Mesenchymal stem cell (in vitro differentiated cells and primary cell): ENCODE measurements at regions not wholly inside any gene's neighbourhood (a gene's known extent, or its start where the extent isn't known, plus 50 kb on each side); places are given as distances from the start of the nearest gene placed in this dataset.

Source experiments
- DNase-seq: peaks from one replicate; pipeline ENCODE4 v3.0.0-alpha.2; 2013
- H2AFZ ChIP-seq: one replicate; pipeline ENCODE4 v1.6.1; 2013; ENCODE audit warnings: low read depth, mild to moderate bottlenecking, control low read depth, inconsistent platforms, low read length, moderate library complexity
- H2AK5ac ChIP-seq: 2 replicates; pipeline ENCODE4 v1.6.1; 2013; ENCODE audit warnings: low read length, moderate library complexity, mild to moderate bottlenecking, inconsistent platforms; ENCODE audit not compliant: severe bottlenecking
- H2BK120ac ChIP-seq: one replicate; pipeline ENCODE4 v1.6.1; 2013; ENCODE audit warnings: low read depth, mild to moderate bottlenecking, inconsistent platforms, low read length, moderate library complexity
- H2BK12ac ChIP-seq, 2 experiments: one replicate each; pipeline ENCODE4 v1.6.1; 2013; ENCODE audit warnings: inconsistent platforms in 2 of 2, low read length in 2 of 2, mild to moderate bottlenecking in 2 of 2, moderate library complexity in 2 of 2, control low read depth in 1 of 2
- H2BK15ac ChIP-seq: one replicate; pipeline ENCODE4 v1.6.1; 2013; ENCODE audit warnings: mild to moderate bottlenecking, low read depth, inconsistent platforms; ENCODE audit not compliant: poor library complexity, severe bottlenecking
- H2BK5ac ChIP-seq: 2 replicates; pipeline ENCODE4 v1.6.1; 2013; ENCODE audit warnings: low read depth, mild to moderate bottlenecking, low read length, control low read depth, inconsistent platforms; ENCODE audit not compliant: poor library complexity, severe bottlenecking
- H3K14ac ChIP-seq, 2 experiments: one replicate each; pipeline ENCODE4 v1.6.1; 2013; ENCODE audit warnings: inconsistent platforms in 2 of 2, low read length in 2 of 2, control low read depth in 1 of 2, mild to moderate bottlenecking in 1 of 2, moderate library complexity in 1 of 2
- H3K18ac ChIP-seq, 2 experiments: one replicate each; pipeline ENCODE4 v1.6.1; 2013; ENCODE audit warnings: inconsistent platforms in 2 of 2, low read length in 2 of 2, control low read depth in 1 of 2, low read depth in 1 of 2, mild to moderate bottlenecking in 1 of 2
- H3K23ac ChIP-seq, 2 experiments: one replicate each; pipeline ENCODE4 v1.6.1; 2013; ENCODE audit warnings: inconsistent platforms in 2 of 2, low read length in 2 of 2, mild to moderate bottlenecking in 2 of 2, moderate library complexity in 2 of 2, control low read depth in 1 of 2
- H3K27ac ChIP-seq: 2 replicates; pipeline ENCODE4 v1.5.1; 2013; ENCODE audit warnings: mild to moderate bottlenecking, moderate library complexity, low read length, control low read depth, inconsistent platforms; ENCODE audit not compliant: poor library complexity, severe bottlenecking
- H3K27me3 ChIP-seq, 2 experiments: 2 replicates each; pipeline versions ENCODE4 v1.6.1 to v1.7.0; 2013; ENCODE audit warnings: low read length in 2 of 2, mild to moderate bottlenecking in 2 of 2, moderate library complexity in 2 of 2, control low read depth in 1 of 2, inconsistent platforms in 1 of 2; ENCODE audit not compliant: control insufficient read depth in 1 of 2, insufficient read depth in 1 of 2
- H3K36me3 ChIP-seq, 2 experiments: 2 replicates each; pipeline versions ENCODE4 v1.6.1 to v1.7.0; 2013; ENCODE audit warnings: low read length in 2 of 2, control low read depth in 1 of 2, inconsistent platforms in 1 of 2, low read depth in 1 of 2, mild to moderate bottlenecking in 1 of 2; ENCODE audit not compliant: insufficient read depth in 2 of 2, control insufficient read depth in 1 of 2
- H3K4ac ChIP-seq, 2 experiments: one replicate each; pipeline ENCODE4 v1.6.1; 2013; ENCODE audit warnings: inconsistent platforms in 2 of 2, low read length in 2 of 2, mild to moderate bottlenecking in 2 of 2, moderate library complexity in 2 of 2, control low read depth in 1 of 2, low read depth in 1 of 2
- H3K4me1 ChIP-seq: 2 replicates; pipeline ENCODE4 v1.6.1; 2013; ENCODE audit warnings: low read depth, low read length, control low read depth; ENCODE audit not compliant: control insufficient read depth, insufficient read depth
- H3K4me2 ChIP-seq: 2 replicates; pipeline ENCODE4 v1.6.1; 2013; ENCODE audit warnings: low read length, mild to moderate bottlenecking, inconsistent platforms; ENCODE audit not compliant: poor library complexity, severe bottlenecking
- H3K4me3 ChIP-seq, 2 experiments: 2 replicates each; pipeline versions ENCODE4 v1.5.1 to v1.7.0; 2013; ENCODE audit warnings: low read length in 2 of 2, mild to moderate bottlenecking in 2 of 2, control low read depth in 1 of 2, low read depth in 1 of 2; ENCODE audit not compliant: insufficient read depth in 1 of 2
- H3K79me1 ChIP-seq: replicated peaks from 2 replicates; pipeline ENCODE4 v1.6.1; 2013; ENCODE audit warnings: mild to moderate bottlenecking, control low read depth, low read length, inconsistent platforms; ENCODE audit not compliant: poor library complexity, severe bottlenecking
- H3K9ac ChIP-seq: 2 replicates; pipeline ENCODE4 v1.7.0; 2013; ENCODE audit warnings: mild to moderate bottlenecking, low read length, moderate library complexity
- H3K9me3 ChIP-seq: 2 replicates; pipeline ENCODE4 v1.7.0; 2013; ENCODE audit warnings: mild to moderate bottlenecking, low read length; ENCODE audit not compliant: control insufficient read depth
- H4K8ac ChIP-seq: one replicate; pipeline ENCODE4 v1.6.1; 2013; ENCODE audit warnings: inconsistent platforms, mild to moderate bottlenecking, low read length, moderate library complexity
- H4K91ac ChIP-seq: one replicate; pipeline ENCODE4 v1.6.1; 2013; ENCODE audit warnings: mild to moderate bottlenecking, low read length, inconsistent platforms
- WGBS: methylation state at CpG from one replicate; pipeline ENCODE4 v1.1.7; 2013; ENCODE audit warnings: mixed read lengths; 5-methylcytosine and 5-hydroxymethylcytosine counted together

DNA sequence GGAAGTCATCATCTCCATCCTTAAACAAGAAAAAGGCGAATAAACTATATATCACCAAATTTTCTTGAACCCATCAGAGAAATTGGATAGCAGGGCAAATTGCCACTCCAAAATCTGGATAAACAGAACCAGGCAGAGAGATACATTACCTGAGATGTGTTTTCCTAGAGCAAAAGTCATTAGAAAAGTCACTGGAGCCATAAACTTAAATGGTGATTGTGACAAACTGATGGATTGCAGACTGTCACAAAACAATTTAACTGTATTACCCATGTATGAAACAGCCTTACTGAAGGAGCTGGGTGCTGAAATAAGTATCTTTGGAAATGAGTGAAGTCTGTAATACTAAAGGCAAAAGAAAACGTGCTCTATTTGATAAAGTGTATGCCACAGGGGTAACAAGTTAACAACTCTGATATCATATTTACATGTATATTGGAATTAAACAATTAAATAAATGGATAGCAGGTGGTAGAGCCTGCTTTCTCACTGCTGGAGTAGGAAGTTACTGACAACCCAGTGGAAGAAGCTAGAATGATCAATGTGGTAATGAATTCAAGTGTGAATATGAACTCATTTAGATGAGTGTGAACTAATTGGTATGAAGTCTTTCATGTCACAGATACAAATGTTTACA lies 186.9 kb downstream of the LMBRD1 start:
- no peak overlapping the region for H4K91ac ChIP-seq
- H3K9ac ChIP-seq: no peak overlapping the region
- H3K27ac ChIP-seq: no peak overlapping the region
- H3K36me3 ChIP-seq: no peaks in the 10 kb centered on the region
- H2AFZ ChIP-seq: no peak overlapping the region
- no peaks in the 10 kb centered on the region for H3K4me1 ChIP-seq
- no peak overlapping the region for H2BK5ac ChIP-seq
- H3K27me3 ChIP-seq: no peaks in the 10 kb centered on the region
- no peak overlapping the region for H2BK120ac ChIP-seq
- H2BK15ac ChIP-seq: no peak overlapping the region
- H3K4ac ChIP-seq: no peak overlapping the region
- 71% methylated on average over 1 of the region's 2 CpGs for WGBS
- no peak overlapping the region for H4K8ac ChIP-seq
- no peak overlapping the region for H3K4me2 ChIP-seq
- H3K4me3 ChIP-seq: no peak overlapping the region
- H2AK5ac ChIP-seq: no peak overlapping the region
- no peak overlapping the region for H3K23ac ChIP-seq
- no peak overlapping the region for H3K14ac ChIP-seq
- no peak overlapping the region for H3K18ac ChIP-seq
- DNase-seq: no peak
- H3K9me3 ChIP-seq: no peaks in the 10 kb centered on the region
- no peak overlapping the region for H2BK12ac ChIP-seq
- no peaks in the 10 kb centered on the region for H3K79me1 ChIP-seq

DNA sequence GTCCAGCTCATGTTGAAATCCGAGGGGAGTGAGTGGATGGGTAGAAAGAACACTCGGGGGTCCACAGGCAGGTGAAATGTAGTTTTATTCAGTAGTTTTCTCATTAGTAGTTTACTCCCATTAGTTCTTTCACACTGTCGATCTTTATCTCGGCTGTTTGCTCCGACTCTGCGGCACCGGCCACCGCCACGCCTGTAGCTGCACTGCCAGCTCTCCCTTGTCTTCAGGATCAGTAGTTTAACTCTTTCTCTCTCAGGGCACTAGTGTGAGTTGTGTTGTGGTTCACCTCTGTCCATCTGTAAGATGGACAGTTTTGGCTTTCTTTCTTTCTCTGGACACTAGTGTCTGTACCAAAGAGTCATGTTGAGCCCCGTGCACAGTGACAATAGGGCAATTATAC lies 195.7 kb downstream of the LMBRD1 start:
- H3K79me1 ChIP-seq: no peaks in the 10 kb centered on the region
- H3K4me2 ChIP-seq: no peak overlapping the region
- no peak overlapping the region for H2AK5ac ChIP-seq
- H3K4me3 ChIP-seq: no peak overlapping the region
- no peak overlapping the region for H3K27ac ChIP-seq
- no peak overlapping the region for H2BK120ac ChIP-seq
- no peak overlapping the region for H2BK12ac ChIP-seq
- H2BK5ac ChIP-seq: no peak overlapping the region
- WGBS: 32% methylated on average over 9 of the region's 10 CpGs
- peak overlapping the region; percentile 76 for H4K8ac ChIP-seq
- H3K4ac ChIP-seq: no peak overlapping the region
- no peak overlapping the region for H2AFZ ChIP-seq
- no peak overlapping the region for H2BK15ac ChIP-seq
- H3K4me1 ChIP-seq: no peaks in the 10 kb centered on the region
- H3K18ac ChIP-seq: peak overlapping the region in 1 of 2 experiments; percentile 38
- no peaks in the 10 kb centered on the region for H3K27me3 ChIP-seq
- DNase-seq: no peak
- H4K91ac ChIP-seq: no peak overlapping the region
- no peak overlapping the region for H3K23ac ChIP-seq
- H3K9me3 ChIP-seq: no peaks in the 10 kb centered on the region
- H3K9ac ChIP-seq: no peak overlapping the region
- H3K14ac ChIP-seq: no peak overlapping the region
- no peaks in the 10 kb centered on the region for H3K36me3 ChIP-seq

DNA sequence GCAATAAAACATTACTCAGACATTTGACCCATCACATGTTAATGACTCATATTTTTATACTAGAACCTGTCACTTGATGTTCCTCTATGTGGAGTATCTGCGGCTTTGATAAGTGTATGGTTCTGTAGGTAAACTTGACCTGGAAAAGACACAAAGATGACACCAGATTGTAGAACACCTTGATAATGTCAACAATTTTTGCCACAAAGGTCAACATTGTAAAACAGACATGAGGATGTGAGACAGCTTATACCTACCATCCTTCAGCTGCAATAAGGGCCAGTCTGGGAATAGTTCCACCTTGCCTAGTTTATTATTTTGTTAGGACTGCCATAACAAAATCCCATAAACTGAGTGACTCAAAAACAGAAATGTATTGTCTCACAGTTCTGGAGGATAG lies 202.4 kb downstream of the LMBRD1 start:
- Histone ChIP-seq H3K23ac (no peak overlapping the region), H2BK15ac (no peak overlapping the region), H4K91ac (no peak overlapping the region), H3K4ac (no peak overlapping the region), H3K4me2 (no peak overlapping the region), H2BK5ac (no peak overlapping the region), H3K18ac (no peak overlapping the region), H2AK5ac (no peak overlapping the region), H3K4me3 (no peak overlapping the region), H3K14ac (no peak overlapping the region), H3K27me3 (no peaks in the 10 kb centered on the region), H3K9me3 (no peaks in the 10 kb centered on the region), H2BK12ac (no peak overlapping the region), H3K4me1 (no peaks in the 10 kb centered on the region), H2BK120ac (no peak overlapping the region), H4K8ac (no peak overlapping the region), H3K27ac (no peak overlapping the region), H3K36me3 (no peaks in the 10 kb centered on the region), H3K9ac (no peak overlapping the region), H2AFZ (no peak overlapping the region), H3K79me1 (no peaks in the 10 kb centered on the region)
- WGBS: no CpG with 5 or more reads among the region's 1 CpG
- no peak for DNase-seq

DNA sequence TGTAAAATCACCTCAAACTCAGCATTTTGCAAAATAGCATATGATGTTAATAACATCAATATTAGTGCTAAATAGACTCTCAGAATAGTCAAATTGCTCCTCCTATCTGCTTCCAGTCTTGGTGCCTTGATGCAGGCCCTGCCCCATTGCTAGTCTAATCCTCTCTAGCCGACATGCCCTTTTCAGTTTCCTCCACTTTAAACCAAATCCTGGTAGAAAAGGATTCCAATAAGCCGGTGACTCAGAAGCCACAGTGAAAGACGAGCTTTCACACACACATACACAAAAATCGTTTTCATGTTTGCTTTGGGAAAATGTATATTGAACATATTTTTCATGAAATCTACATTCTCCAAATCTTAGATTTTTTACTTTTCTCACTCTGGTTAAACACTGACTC lies 203.1 kb downstream of the LMBRD1 start:
- Histone ChIP-seq H2BK12ac (no peak overlapping the region), H3K4me1 (no peaks in the 10 kb centered on the region), H3K23ac (no peak overlapping the region), H3K79me1 (no peaks in the 10 kb centered on the region), H3K27ac (no peak overlapping the region), H4K91ac (no peak overlapping the region), H3K27me3 (no peaks in the 10 kb centered on the region), H3K9me3 (no peaks in the 10 kb centered on the region), H3K9ac (no peak overlapping the region), H3K4me3 (no peak overlapping the region), H3K18ac (peak overlapping the region in 1 of 2 experiments; percentile 33), H2BK120ac (no peak overlapping the region), H3K4me2 (no peak overlapping the region), H3K14ac (no peak overlapping the region), H4K8ac (no peak overlapping the region), H2AFZ (no peak overlapping the region), H3K4ac (no peak overlapping the region), H2BK5ac (no peak overlapping the region), H2BK15ac (no peak overlapping the region), H3K36me3 (no peaks in the 10 kb centered on the region), H2AK5ac (no peak overlapping the region)
- 92% methylated on average over 1 of the region's 4 CpGs for WGBS
- no peak for DNase-seq
